Testis (tissue), 2 donors: ENCODE measurements at regions not wholly inside any gene's neighbourhood (a gene's known extent, or its start where the extent isn't known, plus 50 kb on each side); places are given as distances from the start of the nearest gene placed in this dataset.

ENCODE experiments used
- DNase-seq: peaks from one replicate; pipeline ENCODE4 v3.0.0-alpha.2; 2019
- H3K27ac ChIP-seq, 2 donors: fragments of 200-600 bp; sonication (generic); one replicate each; pipeline ENCODE4 v1.5.1; 2019
- H3K27me3 ChIP-seq: fragments of 200-600 bp; sonication (generic); one replicate; pipeline ENCODE4 v1.5.1; 2019
- H3K36me3 ChIP-seq: fragments of 200-600 bp; sonication (generic); one replicate; pipeline ENCODE4 v1.5.1; 2017; ENCODE audit warnings: low read depth; ENCODE audit errors: missing control alignments
- H3K4me1 ChIP-seq: fragments of 200-600 bp; sonication (generic); one replicate; pipeline ENCODE4 v1.5.1; 2019
- H3K4me3 ChIP-seq, 2 donors: fragments of 200-600 bp; sonication (generic); one replicate each; pipeline ENCODE4 v1.5.1; 2017 to 2019
- H3K9me3 ChIP-seq: fragments of 200-600 bp; sonication (generic); one replicate; pipeline ENCODE4 v1.5.1; 2017
- CTCF ChIP-seq, 3 experiments: fragments of 450-650 bp in 2 of 3; fragments of 200-600 bp in 1 of 3; sonication (generic) in 1 of 3; IDR thresholded peaks; one replicate each; pipeline ENCODE4 v1.5.1; 2016 to 2019; ENCODE audit warnings: antibody characterized with exemption in 3 of 3, mild to moderate bottlenecking in 2 of 3, moderate library complexity in 1 of 3
- POLR2A ChIP-seq: fragments of 450-650 bp; IDR thresholded peaks from one replicate; pipeline ENCODE4 v1.6.1; 2017; ENCODE audit warnings: antibody characterized with exemption, mild to moderate bottlenecking, moderate library complexity
- WGBS, 2 donors: methylation state at CpG; one replicate each; pipeline ENCODE4 v1.1.5; 2018; 5-methylcytosine and 5-hydroxymethylcytosine counted together
- intact Hi-C: fragments of 100-400 bp; cut with DNase I; formaldehyde crosslinking; loops from one replicate; pipeline ENCODE4 v1.15.1; 2023; ENCODE audit warnings: low total_unique reads

- Histone ChIP-seq H3K27me3 (no peaks in the 10 kb centered on the region), H3K36me3 (no peaks in the 10 kb centered on the region), H3K4me1 (no peaks in the 10 kb centered on the region), H3K27ac (no peak overlapping the region), H3K9me3 (no peaks in the 10 kb centered on the region), H3K4me3 (peak overlapping the region; percentile 51 to 59)
- DNase-seq, result no peak
- no peak for TF ChIP-seq CTCF (IDR thresholded peaks at IDR 0.05)
- TF ChIP-seq POLR2A, result no peak
- intact Hi-C loops, result no loop called here
- 50 to 66% methylated on average over 21 to 22 of the region's 22 CpGs for WGBS, 2 donors
These were observed 868.5 kb downstream of the TBC1D22A start for GRCh38 chr22:47630741-47631534.

- no peak for TF ChIP-seq POLR2A
- no peak for TF ChIP-seq CTCF (IDR thresholded peaks at IDR 0.05)
- no peaks in the 10 kb centered on the region for H3K27me3 ChIP-seq
- no peak overlapping the region for H3K4me3 ChIP-seq
- H3K4me1 ChIP-seq, result no peaks in the 10 kb centered on the region
- H3K27ac ChIP-seq, result no peak overlapping the region
- 42 to 49% methylated on average over 11 of the region's 11 CpGs for WGBS, 2 donors
- no peaks in the 10 kb centered on the region for H3K36me3 ChIP-seq
- DNase-seq, result no peak
- H3K9me3 ChIP-seq, result no peaks in the 10 kb centered on the region
- intact Hi-C loops, result no loop called here
These were observed 867.6 kb downstream of the TBC1D22A start for GRCh38 chr22:47629791-47630655.

- no peaks in the 10 kb centered on the region for H3K36me3 ChIP-seq
- TF ChIP-seq CTCF (IDR thresholded peaks at IDR 0.05), result no peak
- TF ChIP-seq POLR2A, result no peak
- H3K4me3 ChIP-seq, result no peak overlapping the region
- H3K27ac ChIP-seq, result no peak overlapping the region
- no peaks in the 10 kb centered on the region for H3K4me1 ChIP-seq
- DNase-seq, result peak; percentile 49
- H3K27me3 ChIP-seq, result no peaks in the 10 kb centered on the region
- 17% methylated on average over 18 of the region's 18 CpGs; no CpG with 5 or more reads in 1 of the 2 donors for WGBS, 2 donors
- intact Hi-C loops, result no loop called here
- no peaks in the 10 kb centered on the region for H3K9me3 ChIP-seq
These were observed 866.8 kb downstream of the TBC1D22A start for GRCh38 chr22:47629273-47629711.

GRCh38 chr22:47628477-47629272 is 866.2 kb downstream of the TBC1D22A start:
- H3K9me3 ChIP-seq, result no peaks in the 10 kb centered on the region
- H3K4me3 ChIP-seq, result no peak overlapping the region
- 75 to 81% methylated on average over 16 to 17 of the region's 17 CpGs for WGBS, 2 donors
- H3K4me1 ChIP-seq, result no peaks in the 10 kb centered on the region
- H3K27me3 ChIP-seq, result no peaks in the 10 kb centered on the region
- no peak for DNase-seq
- TF ChIP-seq POLR2A (no peak), CTCF (IDR thresholded peaks at IDR 0.05) (no peak)
- H3K36me3 ChIP-seq, result no peaks in the 10 kb centered on the region
- intact Hi-C loops, result no loop called here
- H3K27ac ChIP-seq, result no peak overlapping the region
